ENCODE measurements at regions not wholly inside any gene's neighbourhood (a gene's known extent, or its start where the extent isn't known, plus 50 kb on each side); places are given as distances from the start of the nearest gene placed in this dataset.

DNA sequence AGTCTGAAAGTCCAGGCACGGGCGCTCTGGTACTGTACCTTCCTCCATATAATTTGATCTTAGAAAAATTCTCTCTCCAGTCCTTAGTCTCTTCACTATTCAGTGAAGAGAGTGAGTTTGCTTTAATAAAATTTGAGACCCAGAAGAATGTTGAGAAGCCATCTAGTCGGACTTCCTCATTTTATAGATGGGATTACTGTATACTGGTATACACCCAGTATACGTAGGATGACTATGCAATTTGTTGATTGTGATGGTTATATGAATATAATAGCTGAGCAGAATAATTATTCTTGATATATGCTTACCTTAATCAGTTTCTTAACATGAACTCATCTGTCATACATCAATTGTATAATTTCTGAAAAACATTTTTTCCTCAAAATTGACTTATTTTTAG lies 328.0 kb upstream of the B3GALT2 start:
- TF ChIP-seq, protein P1, sequence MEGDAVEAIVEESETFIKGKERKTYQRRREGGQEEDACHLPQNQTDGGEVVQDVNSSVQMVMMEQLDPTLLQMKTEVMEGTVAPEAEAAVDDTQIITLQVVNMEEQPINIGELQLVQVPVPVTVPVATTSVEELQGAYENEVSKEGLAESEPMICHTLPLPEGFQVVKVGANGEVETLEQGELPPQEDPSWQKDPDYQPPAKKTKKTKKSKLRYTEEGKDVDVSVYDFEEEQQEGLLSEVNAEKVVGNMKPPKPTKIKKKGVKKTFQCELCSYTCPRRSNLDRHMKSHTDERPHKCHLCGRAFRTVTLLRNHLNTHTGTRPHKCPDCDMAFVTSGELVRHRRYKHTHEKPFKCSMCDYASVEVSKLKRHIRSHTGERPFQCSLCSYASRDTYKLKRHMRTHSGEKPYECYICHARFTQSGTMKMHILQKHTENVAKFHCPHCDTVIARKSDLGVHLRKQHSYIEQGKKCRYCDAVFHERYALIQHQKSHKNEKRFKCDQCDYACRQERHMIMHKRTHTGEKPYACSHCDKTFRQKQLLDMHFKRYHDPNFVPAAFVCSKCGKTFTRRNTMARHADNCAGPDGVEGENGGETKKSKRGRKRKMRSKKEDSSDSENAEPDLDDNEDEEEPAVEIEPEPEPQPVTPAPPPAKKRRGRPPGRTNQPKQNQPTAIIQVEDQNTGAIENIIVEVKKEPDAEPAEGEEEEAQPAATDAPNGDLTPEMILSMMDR (conservative IDR thresholded peaks at IDR 0.05; ENCODE audit: low read length) = no peak
- TF ChIP-seq EZH2phosphoT487 (IDR thresholded peaks at IDR 0.05; ENCODE audit: borderline replicate concordance) = no peak

All from Loucy (cell line).